Dendritic cell treated with granulocyte-macrophage colony-stimulating factor and Interleukin-4, amounts not matched to agents 40 ng/mL and 50 ng/mL, for 4 days (primary cell): ENCODE measurements at regions not wholly inside any gene's neighbourhood (a gene's known extent, or its start where the extent isn't known, plus 50 kb on each side); places are given as distances from the start of the nearest gene placed in this dataset.

Experiments
- H3K27ac Mint-ChIP-seq: one replicate; pipeline ENCODE4 v1.8.0; 2022; ENCODE audit warnings: mild to moderate bottlenecking, mixed read lengths
- H3K27me3 Mint-ChIP-seq: one replicate; pipeline ENCODE4 v1.8.0; 2022; ENCODE audit warnings: mild to moderate bottlenecking, mixed read lengths
- H3K36me3 Mint-ChIP-seq: one replicate; pipeline ENCODE4 v1.8.0; 2022; ENCODE audit warnings: low read depth, mixed read lengths
- H3K4me1 Mint-ChIP-seq: one replicate; pipeline ENCODE4 v1.8.0; 2022; ENCODE audit warnings: low read depth, mixed read lengths
- H3K4me3 Mint-ChIP-seq: one replicate; pipeline ENCODE4 v1.8.0; 2022; ENCODE audit warnings: mild to moderate bottlenecking, moderate library complexity, mixed read lengths
- H3K9me3 Mint-ChIP-seq: one replicate; pipeline ENCODE4 v1.8.0; 2022; ENCODE audit warnings: mixed read lengths
- intact Hi-C: fragments of 100-400 bp; cut with micrococcal nuclease; formaldehyde crosslinking; loops from one replicate; pipeline ENCODE4 v1.15.0; 2022

GRCh38 chr11:15418921-15419320 lies 304.2 kb downstream of the INSC start:
- no peaks in the 10 kb centered on the region for H3K36me3 Mint-ChIP-seq
- H3K4me3 Mint-ChIP-seq = no peak overlapping the region
- H3K27ac Mint-ChIP-seq = no peak overlapping the region
- peaks cover 22% of the 10 kb centered on the region for H3K9me3 Mint-ChIP-seq
- H3K27me3 Mint-ChIP-seq = no peaks in the 10 kb centered on the region
- H3K4me1 Mint-ChIP-seq = no peaks in the 10 kb centered on the region
- intact Hi-C loops = no loop called here

- H3K27me3 Mint-ChIP-seq = no peaks in the 10 kb centered on the region
- intact Hi-C loops = no loop called here
- H3K4me1 Mint-ChIP-seq = no peaks in the 10 kb centered on the region
- H3K9me3 Mint-ChIP-seq = peaks cover 14% of the 10 kb centered on the region
- no peak overlapping the region for H3K4me3 Mint-ChIP-seq
- no peaks in the 10 kb centered on the region for H3K36me3 Mint-ChIP-seq
- no peak overlapping the region for H3K27ac Mint-ChIP-seq
Measured at GRCh38 chr11:15419696-15420095, 305.0 kb downstream of the INSC start.

- intact Hi-C loops = no loop called here
- H3K9me3 Mint-ChIP-seq = no peaks in the 10 kb centered on the region
Measured at GRCh38 chr11:15430381-15430780, 315.7 kb downstream of the INSC start.

GRCh38 chr11:15434529-15434928 lies 319.8 kb downstream of the INSC start:
- H3K9me3 Mint-ChIP-seq = peaks cover 6% of the 10 kb centered on the region
- no peaks in the 10 kb centered on the region for H3K27me3 Mint-ChIP-seq
- H3K27ac Mint-ChIP-seq = no peak overlapping the region
- H3K4me3 Mint-ChIP-seq = no peak overlapping the region
- no peaks in the 10 kb centered on the region for H3K36me3 Mint-ChIP-seq
- no peaks in the 10 kb centered on the region for H3K4me1 Mint-ChIP-seq
- intact Hi-C loops = no loop called here

More at GRCh38 chr11:15430381-15430780, 315.7 kb downstream of the INSC start:
- Mint-ChIP-seq H3K27me3 (no peaks in the 10 kb centered on the region), H3K36me3 (no peaks in the 10 kb centered on the region), H3K4me3 (no peak overlapping the region), H3K27ac (no peak overlapping the region), H3K4me1 (no peaks in the 10 kb centered on the region)

GRCh38 chr11:15446315-15446714 lies 331.6 kb downstream of the INSC start:
- Mint-ChIP-seq H3K4me3 (no peak overlapping the region), H3K27ac (no peak overlapping the region), H3K36me3 (no peaks in the 10 kb centered on the region), H3K4me1 (no peaks in the 10 kb centered on the region), H3K9me3 (peaks cover 38% of the 10 kb centered on the region), H3K27me3 (no peaks in the 10 kb centered on the region)
- intact Hi-C loops = no loop called here

GRCh38 chr11:15446929-15447328 lies 332.2 kb downstream of the INSC start:
- H3K4me1 Mint-ChIP-seq = no peaks in the 10 kb centered on the region

GRCh38 chr11:15451713-15452112 lies 337.0 kb downstream of the INSC start:
- Mint-ChIP-seq H3K27me3 (no peaks in the 10 kb centered on the region), H3K36me3 (no peaks in the 10 kb centered on the region), H3K4me1 (no peaks in the 10 kb centered on the region), H3K9me3 (peaks cover 29% of the 10 kb centered on the region), H3K4me3 (no peak overlapping the region), H3K27ac (no peak overlapping the region)
- intact Hi-C loops = no loop called here

More at GRCh38 chr11:15446929-15447328, 332.2 kb downstream of the INSC start:
- Mint-ChIP-seq H3K36me3 (no peaks in the 10 kb centered on the region), H3K27me3 (no peaks in the 10 kb centered on the region), H3K4me3 (no peak overlapping the region), H3K27ac (no peak overlapping the region), H3K9me3 (peaks cover 42% of the 10 kb centered on the region)
- intact Hi-C loops = no loop called here

GRCh38 chr11:15453211-15453765 lies 338.6 kb downstream of the INSC start:
- no peaks in the 10 kb centered on the region for H3K4me1 Mint-ChIP-seq
- intact Hi-C loops = no loop called here

GRCh38 chr11:15468466-15468865 lies 353.7 kb downstream of the INSC start:
- Mint-ChIP-seq H3K27me3 (no peaks in the 10 kb centered on the region), H3K4me3 (no peak overlapping the region), H3K27ac (no peak overlapping the region), H3K4me1 (peaks cover 5% of the 10 kb centered on the region), H3K9me3 (peaks cover 9% of the 10 kb centered on the region), H3K36me3 (no peaks in the 10 kb centered on the region)
- intact Hi-C loops = no loop called here

More at GRCh38 chr11:15453211-15453765, 338.6 kb downstream of the INSC start:
- Mint-ChIP-seq H3K4me3 (no peak overlapping the region), H3K27ac (no peak overlapping the region), H3K9me3 (peaks cover 25% of the 10 kb centered on the region), H3K36me3 (no peaks in the 10 kb centered on the region), H3K27me3 (no peaks in the 10 kb centered on the region)

- intact Hi-C loops = no loop called here
- no peaks in the 10 kb centered on the region for H3K36me3 Mint-ChIP-seq
- H3K27me3 Mint-ChIP-seq = no peaks in the 10 kb centered on the region
- H3K4me1 Mint-ChIP-seq = peaks cover 5% of the 10 kb centered on the region
- no peak overlapping the region for H3K4me3 Mint-ChIP-seq
- H3K9me3 Mint-ChIP-seq = no peaks in the 10 kb centered on the region
- H3K27ac Mint-ChIP-seq = no peak overlapping the region
Measured at GRCh38 chr11:15471048-15471894, 356.5 kb downstream of the INSC start.

- peaks cover 5% of the 10 kb centered on the region for H3K4me1 Mint-ChIP-seq
- H3K27ac Mint-ChIP-seq = no peak overlapping the region
- intact Hi-C loops = no loop called here
- H3K36me3 Mint-ChIP-seq = no peaks in the 10 kb centered on the region
- no peaks in the 10 kb centered on the region for H3K27me3 Mint-ChIP-seq
- no peaks in the 10 kb centered on the region for H3K9me3 Mint-ChIP-seq
- no peak overlapping the region for H3K4me3 Mint-ChIP-seq
Measured at GRCh38 chr11:15471895-15472799, 357.4 kb downstream of the INSC start.

GRCh38 chr11:15473954-15474837 lies 359.5 kb downstream of the INSC start:
- Mint-ChIP-seq H3K9me3 (no peaks in the 10 kb centered on the region), H3K4me3 (no peak overlapping the region), H3K36me3 (no peaks in the 10 kb centered on the region), H3K4me1 (peaks cover 5% of the 10 kb centered on the region), H3K27me3 (no peaks in the 10 kb centered on the region), H3K27ac (no peak overlapping the region)
- intact Hi-C loops = no loop called here

- H3K27me3 Mint-ChIP-seq = no peaks in the 10 kb centered on the region
- H3K4me3 Mint-ChIP-seq = no peak overlapping the region
- intact Hi-C loops = no loop called here
- peaks cover 2% of the 10 kb centered on the region for H3K9me3 Mint-ChIP-seq
- no peak overlapping the region for H3K27ac Mint-ChIP-seq
- H3K36me3 Mint-ChIP-seq = no peaks in the 10 kb centered on the region
- no peaks in the 10 kb centered on the region for H3K4me1 Mint-ChIP-seq
Measured at GRCh38 chr11:15476371-15476917, 361.7 kb downstream of the INSC start.
